Panc1 (cell line): ENCODE measurements at regions not wholly inside any gene's neighbourhood (a gene's known extent, or its start where the extent isn't known, plus 50 kb on each side); places are given as distances from the start of the nearest gene placed in this dataset.

Source experiments
- ATAC-seq: fragments of 200-7000 bp; cut with Tn5 transposase; 2 replicates; pipeline ENCODE4 v1.9.1; 2020; ENCODE audit warnings: mild to moderate bottlenecking, moderate library complexity
- BruUV-seq: library from RNA; stranded (reverse); fragments of 400-500 nt; replicated peaks from 2 replicates; lab custom pipeline; 2021; lab: Mats Ljungman, UMichigan
- CTCF ChIA-PET: fragments of 300-600 bp; sonication (Branson Sonifier 250); formaldehyde crosslinking; loops from one replicate; lab custom pipeline; 2022; ENCODE audit warnings: antibody characterized with exemption; lab: Charles Lee
- POLR2A ChIA-PET: fragments of 300-600 bp; sonication (Branson Sonifier 250); formaldehyde crosslinking; loops from one replicate; lab custom pipeline; 2022; ENCODE audit warnings: antibody characterized with exemption; lab: Charles Lee
- DNase-seq: peaks from one replicate; pipeline ENCODE4 v3.0.0-alpha.2; 2010; ENCODE audit warnings: low read depth, low spot score
- H3K27ac ChIP-seq: 2 replicates; pipeline ENCODE4 v1.5.1; 2011; ENCODE audit warnings: mild to moderate bottlenecking, low read length, inconsistent platforms
- H3K27me3 ChIP-seq: fragments of 200-500 bp; sonication (Bioruptor generic); 2 replicates; pipeline ENCODE4 v1.6.0; 2014; ENCODE audit warnings: low read length, inconsistent platforms; ENCODE audit not compliant: control insufficient read depth, insufficient read depth
- H3K36me3 ChIP-seq: fragments of 200-500 bp; sonication (Bioruptor generic); 2 replicates; pipeline ENCODE4 v1.5.1; 2014; ENCODE audit warnings: inconsistent platforms, mild to moderate bottlenecking, low read length, moderate library complexity; ENCODE audit not compliant: control insufficient read depth, insufficient read depth
- H3K4me1 ChIP-seq: 2 replicates; pipeline ENCODE4 v1.5.1; 2011; ENCODE audit warnings: inconsistent platforms, mild to moderate bottlenecking, low read length, moderate library complexity; ENCODE audit not compliant: control insufficient read depth, insufficient read depth
- H3K4me3 ChIP-seq, 2 experiments: 2 replicates each; pipeline ENCODE4 v1.5.1; 2011 to 2012; ENCODE audit warnings: low read depth in 2 of 2, low read length in 2 of 2, mild to moderate bottlenecking in 2 of 2, inconsistent platforms in 1 of 2, moderate library complexity in 1 of 2
- H3K9me3 ChIP-seq: fragments of 200-500 bp; sonication (Bioruptor generic); 2 replicates; pipeline ENCODE4 v1.5.1; 2014; ENCODE audit warnings: low read depth, mild to moderate bottlenecking, inconsistent platforms, low read length, moderate library complexity; ENCODE audit not compliant: control insufficient read depth, insufficient read depth
- CTCF ChIP-seq: fragments of 450-650 bp; IDR thresholded peaks from 2 replicates; pipeline ENCODE4 v1.5.1; 2017; ENCODE audit warnings: mild to moderate bottlenecking
- POLR2AphosphoS5 ChIP-seq: IDR thresholded peaks from 2 replicates; pipeline ENCODE4 v1.6.1; 2012; ENCODE audit warnings: mild to moderate bottlenecking, low read depth, low read length, moderate library complexity
- SIN3A ChIP-seq: IDR thresholded peaks from 2 replicates; pipeline ENCODE4 v1.6.1; 2012; ENCODE audit warnings: low read depth, mild to moderate bottlenecking, low read length, moderate library complexity, borderline replicate concordance; ENCODE audit not compliant: insufficient read depth
- TCF7L2 ChIP-seq: IDR thresholded peaks from 2 replicates; pipeline ENCODE4 v1.6.1; 2011; ENCODE audit warnings: mild to moderate bottlenecking, low read depth, low read length, inconsistent platforms
- in situ Hi-C: cut with HindIII; loops from 2 replicates; pipeline ENCODE4 v1.10.0; 2016; ENCODE audit warnings: low sequenced_read_pairs, low pct_unique_long_range_greater_than_20kb
- intact Hi-C: fragments of 100-400 bp; cut with micrococcal nuclease; formaldehyde crosslinking; loops from one replicate; pipeline ENCODE4 v1.10.0; 2022; ENCODE audit not compliant: unreplicated experiment
- TF ChIP-seq, protein P1 (sequence below), 2 experiments: IDR thresholded peaks; 2 replicates each; pipeline ENCODE4 v1.6.1; 2011 to 2012; ENCODE audit warnings: low read depth in 2 of 2, control low read depth in 1 of 2, low read length in 1 of 2, mild to moderate bottlenecking in 1 of 2, moderate library complexity in 1 of 2; ENCODE audit not compliant: insufficient read depth in 1 of 2

- BruUV-seq: no TSS peak
- H3K27me3 ChIP-seq: no peaks in the 10 kb centered on the region
- H3K4me3 ChIP-seq: no peak overlapping the region
- no peaks in the 10 kb centered on the region for H3K36me3 ChIP-seq
- H3K27ac ChIP-seq: no peak overlapping the region
- TF ChIP-seq TCF7L2 (no peak), SIN3A (no peak), CTCF (no peak), POLR2AphosphoS5 (no peak)
- POLR2A ChIA-PET: no interaction called here
- CTCF ChIA-PET: no interaction called here
- in situ Hi-C loops: no loop called here
- no peaks in the 10 kb centered on the region for H3K4me1 ChIP-seq
- H3K9me3 ChIP-seq: no peaks in the 10 kb centered on the region
- intact Hi-C loops: no loop called here
- ATAC-seq (no peak), DNase-seq (no peak)
Measured at GRCh38 chr3:3636815-3637214, 162.4 kb upstream of the LRRN1 start.

- Histone ChIP-seq H3K4me3 (no peak overlapping the region), H3K27ac (no peak overlapping the region), H3K36me3 (no peaks in the 10 kb centered on the region), H3K9me3 (no peaks in the 10 kb centered on the region), H3K4me1 (no peaks in the 10 kb centered on the region), H3K27me3 (no peaks in the 10 kb centered on the region)
- no peak for DNase-seq
- ChIA-PET CTCF (no interaction called here), POLR2A (no interaction called here)
- in situ Hi-C loops: no loop called here
- ATAC-seq: no peak
- BruUV-seq: no TSS peak
- intact Hi-C loops: no loop called here
- TF ChIP-seq SIN3A (no peak), CTCF (no peak), POLR2AphosphoS5 (no peak), TCF7L2 (no peak)
- TF ChIP-seq, protein P1, sequence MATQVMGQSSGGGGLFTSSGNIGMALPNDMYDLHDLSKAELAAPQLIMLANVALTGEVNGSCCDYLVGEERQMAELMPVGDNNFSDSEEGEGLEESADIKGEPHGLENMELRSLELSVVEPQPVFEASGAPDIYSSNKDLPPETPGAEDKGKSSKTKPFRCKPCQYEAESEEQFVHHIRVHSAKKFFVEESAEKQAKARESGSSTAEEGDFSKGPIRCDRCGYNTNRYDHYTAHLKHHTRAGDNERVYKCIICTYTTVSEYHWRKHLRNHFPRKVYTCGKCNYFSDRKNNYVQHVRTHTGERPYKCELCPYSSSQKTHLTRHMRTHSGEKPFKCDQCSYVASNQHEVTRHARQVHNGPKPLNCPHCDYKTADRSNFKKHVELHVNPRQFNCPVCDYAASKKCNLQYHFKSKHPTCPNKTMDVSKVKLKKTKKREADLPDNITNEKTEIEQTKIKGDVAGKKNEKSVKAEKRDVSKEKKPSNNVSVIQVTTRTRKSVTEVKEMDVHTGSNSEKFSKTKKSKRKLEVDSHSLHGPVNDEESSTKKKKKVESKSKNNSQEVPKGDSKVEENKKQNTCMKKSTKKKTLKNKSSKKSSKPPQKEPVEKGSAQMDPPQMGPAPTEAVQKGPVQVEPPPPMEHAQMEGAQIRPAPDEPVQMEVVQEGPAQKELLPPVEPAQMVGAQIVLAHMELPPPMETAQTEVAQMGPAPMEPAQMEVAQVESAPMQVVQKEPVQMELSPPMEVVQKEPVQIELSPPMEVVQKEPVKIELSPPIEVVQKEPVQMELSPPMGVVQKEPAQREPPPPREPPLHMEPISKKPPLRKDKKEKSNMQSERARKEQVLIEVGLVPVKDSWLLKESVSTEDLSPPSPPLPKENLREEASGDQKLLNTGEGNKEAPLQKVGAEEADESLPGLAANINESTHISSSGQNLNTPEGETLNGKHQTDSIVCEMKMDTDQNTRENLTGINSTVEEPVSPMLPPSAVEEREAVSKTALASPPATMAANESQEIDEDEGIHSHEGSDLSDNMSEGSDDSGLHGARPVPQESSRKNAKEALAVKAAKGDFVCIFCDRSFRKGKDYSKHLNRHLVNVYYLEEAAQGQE (IDR thresholded peaks at IDR 0.05; ENCODE audit: insufficient read depth in 1 of 2, low read depth in 2 of 2, low read length in 1 of 2): no peak
Measured at GRCh38 chr3:3635109-3635508, 164.1 kb upstream of the LRRN1 start.
